ENCODE measurements at regions not wholly inside any gene's neighbourhood (a gene's known extent, or its start where the extent isn't known, plus 50 kb on each side); places are given as distances from the start of the nearest gene placed in this dataset.

GRCh38 chr19:30857966-30858490, 485.8 kb downstream of the ZNF536 start:
- no peaks in the 10 kb centered on the region for H3K4me1 ChIP-seq
- H3K27me3 ChIP-seq: no peaks in the 10 kb centered on the region
- intact Hi-C loops (cut with DNase I): no loop called here
- H3K9me3 ChIP-seq: no peaks in the 10 kb centered on the region
- no peak overlapping the region for H3K27ac ChIP-seq
- no peak for ATAC-seq
- 40 to 45% methylated on average over 7 of the region's 7 CpGs for WGBS, 2 donors
- no peak overlapping the region for H3K4me3 ChIP-seq
- no peaks in the 10 kb centered on the region for H3K36me3 ChIP-seq
- no peak for TF ChIP-seq CTCF (IDR thresholded peaks at IDR 0.05)
- no peak for FAIRE-seq
- DNase-seq: no peak

- FAIRE-seq (no peak), DNase-seq (no peak), ATAC-seq (no peak)
- Histone ChIP-seq H3K27ac (no peak overlapping the region), H3K4me1 (no peaks in the 10 kb centered on the region), H3K27me3 (no peaks in the 10 kb centered on the region), H3K4me3 (no peak overlapping the region), H3K36me3 (no peaks in the 10 kb centered on the region), H3K9me3 (no peaks in the 10 kb centered on the region)
- TF ChIP-seq CTCF (IDR thresholded peaks at IDR 0.05): no peak
- 69 to 83% methylated on average over 6 of the region's 6 CpGs for WGBS, 2 donors
- intact Hi-C loops (cut with DNase I): no loop called here
These were observed 485.2 kb downstream of the ZNF536 start for GRCh38 chr19:30857388-30857787.

- Histone ChIP-seq H3K4me1 (no peaks in the 10 kb centered on the region), H3K27ac (no peak overlapping the region), H3K4me3 (no peak overlapping the region), H3K9me3 (no peaks in the 10 kb centered on the region), H3K36me3 (no peaks in the 10 kb centered on the region), H3K27me3 (no peaks in the 10 kb centered on the region)
- WGBS, 2 donors: 61 to 69% methylated on average over 3 of the region's 3 CpGs
- ATAC-seq (no peak), DNase-seq (no peak), FAIRE-seq (no peak)
- no peak for TF ChIP-seq CTCF (IDR thresholded peaks at IDR 0.05)
- intact Hi-C loops (cut with DNase I): no loop called here
These were observed 484.6 kb downstream of the ZNF536 start for GRCh38 chr19:30856786-30857185.

GRCh38 chr19:30856376-30856775, 484.2 kb downstream of the ZNF536 start:
- no peak for FAIRE-seq
- H3K9me3 ChIP-seq: no peaks in the 10 kb centered on the region
- H3K27me3 ChIP-seq: no peaks in the 10 kb centered on the region
- intact Hi-C loops (cut with DNase I): no loop called here
- no peak overlapping the region for H3K27ac ChIP-seq
- DNase-seq: no peak
- 81 to 91% methylated on average over 3 of the region's 3 CpGs for WGBS, 2 donors
- no peaks in the 10 kb centered on the region for H3K4me1 ChIP-seq
- no peak for TF ChIP-seq CTCF (IDR thresholded peaks at IDR 0.05)
- H3K36me3 ChIP-seq: no peaks in the 10 kb centered on the region
- no peak overlapping the region for H3K4me3 ChIP-seq
- no peak for ATAC-seq

- DNase-seq (no peak), ATAC-seq (no peak), FAIRE-seq (no peak)
- intact Hi-C loops (cut with DNase I): no loop called here
- H3K36me3 ChIP-seq: no peaks in the 10 kb centered on the region
- H3K4me3 ChIP-seq: no peak overlapping the region
- no peaks in the 10 kb centered on the region for H3K9me3 ChIP-seq
- H3K27me3 ChIP-seq: no peaks in the 10 kb centered on the region
- no peak for TF ChIP-seq CTCF (IDR thresholded peaks at IDR 0.05)
- no peak overlapping the region for H3K27ac ChIP-seq
- no peaks in the 10 kb centered on the region for H3K4me1 ChIP-seq
- WGBS, 2 donors: 56 to 78% methylated on average over 6 of the region's 6 CpGs
These were observed 483.3 kb downstream of the ZNF536 start for GRCh38 chr19:30855442-30855841.
